SK-N-SH (cell line): ENCODE measurements at regions not wholly inside any gene's neighbourhood (a gene's known extent, or its start where the extent isn't known, plus 50 kb on each side); places are given as distances from the start of the nearest gene placed in this dataset.
A peak's percentile ranks its signal among the peaks of the same experiment; 100 is the strongest.

Experiments used
- CTCF ChIA-PET: fragments of 300-600, 350-600 bp; formaldehyde crosslinking; extraction: SDS; loops from one replicate; lab custom pipeline; 2021; lab: Yijun Ruan, JAX
- POLR2A ChIA-PET: fragments of 350-600 bp; sonication (Branson Sonifier 250); formaldehyde crosslinking; extraction: SDS; loops from one replicate; lab custom pipeline; 2020; ENCODE audit warnings: antibody characterized with exemption, inconsistent platforms; lab: Yijun Ruan, JAX
- DNase-seq: peaks from one replicate; pipeline ENCODE4 v3.0.0; 2012
- H2AFZ ChIP-seq: fragments of 200-600 bp; sonication (generic); 2 replicates; pipeline ENCODE4 v1.8.1; 2016; ENCODE audit warnings: antibody characterized with exemption, mild to moderate bottlenecking, low read depth
- H3F3A ChIP-seq: fragments of 200-600 bp; sonication (generic); replicated peaks from 2 replicates; pipeline ENCODE3; 2016; ENCODE audit warnings: antibody characterized with exemption, mild to moderate bottlenecking; ENCODE audit not compliant: insufficient read depth
- H3K27ac ChIP-seq, 2 experiments: fragments of 200-500 bp in 1 of 2; fragments of 200-600 bp in 1 of 2; sonication (Bioruptor generic) in 1 of 2; sonication (generic), shearing (Covaris generic) in 1 of 2; 2 replicates each; pipeline versions ENCODE4 v1.5.1 to v1.6.1; 2014 to 2016; ENCODE audit warnings: low read depth in 2 of 2, inconsistent platforms in 1 of 2, low read length in 1 of 2, mild to moderate bottlenecking in 1 of 2, mixed read lengths in 1 of 2
- H3K27me3 ChIP-seq: fragments of 200-600 bp; sonication (generic), shearing (Covaris generic); 2 replicates; pipeline ENCODE4 v1.6.1; 2016; ENCODE audit warnings: mixed run types; ENCODE audit not compliant: insufficient read depth
- H3K36me3 ChIP-seq, 2 experiments: fragments of 200-500 bp in 1 of 2; fragments of 200-600 bp in 1 of 2; sonication (Bioruptor generic) in 1 of 2; sonication (generic) in 1 of 2; replicated peaks in 1 of 2; 2 replicates each; pipeline versions ENCODE3 to v1.5.1; 2014 to 2016; ENCODE audit warnings: low read length in 1 of 2, mild to moderate bottlenecking in 1 of 2; ENCODE audit not compliant: insufficient read depth in 2 of 2, control insufficient read depth in 1 of 2
- H3K4me1 ChIP-seq, 2 experiments: fragments of 200-500 bp in 1 of 2; fragments of 200-600 bp in 1 of 2; sonication (Bioruptor generic) in 1 of 2; sonication (generic), shearing (Covaris generic) in 1 of 2; 2 replicates each; pipeline versions ENCODE4 v1.5.1 to v1.6.1; 2014 to 2016; ENCODE audit warnings: low read depth in 1 of 2, low read length in 1 of 2, mixed run types in 1 of 2; ENCODE audit not compliant: insufficient read depth in 2 of 2, control insufficient read depth in 1 of 2
- H3K4me2 ChIP-seq: fragments of 200-600 bp; sonication (generic), shearing (Covaris generic); 2 replicates; pipeline ENCODE4 v1.6.1; 2017; ENCODE audit warnings: mixed run types
- H3K4me3 ChIP-seq, 2 experiments: fragments of 200-500 bp in 1 of 2; fragments of 200-600 bp in 1 of 2; sonication (Bioruptor generic) in 1 of 2; sonication (generic), shearing (Covaris generic) in 1 of 2; 2 replicates each; pipeline versions ENCODE4 v1.5.1 to v1.8.1; 2014 to 2016; ENCODE audit warnings: low read depth in 2 of 2, inconsistent platforms in 1 of 2, low read length in 1 of 2, mild to moderate bottlenecking in 1 of 2, mixed read lengths in 1 of 2, moderate library complexity in 1 of 2
- H3K79me2 ChIP-seq: fragments of 200-600 bp; sonication (generic); 2 replicates; pipeline ENCODE4 v1.8.1; 2017; ENCODE audit warnings: mild to moderate bottlenecking; ENCODE audit not compliant: insufficient read depth
- H3K9ac ChIP-seq: fragments of 200-600 bp; sonication (generic); 2 replicates; pipeline ENCODE4 v1.6.1; 2017; ENCODE audit warnings: mixed run types
- H3K9me2 ChIP-seq: fragments of 200-600 bp; sonication (generic); 2 replicates; pipeline ENCODE4 v1.6.1; 2017; ENCODE audit warnings: mixed run types
- H3K9me3 ChIP-seq: fragments of 200-600 bp; sonication (generic); 2 replicates; pipeline ENCODE4 v1.6.1; 2017; ENCODE audit warnings: mixed run types, mild to moderate bottlenecking, moderate library complexity
- H4K20me1 ChIP-seq: fragments of 200-600 bp; sonication (generic); 2 replicates; pipeline ENCODE4 v1.6.1; 2017; ENCODE audit warnings: mild to moderate bottlenecking, mixed run types; ENCODE audit not compliant: insufficient read depth
- CTCF ChIP-seq: fragments of 200-600 bp; sonication (generic); IDR thresholded peaks from 2 replicates; pipeline ENCODE4 v1.6.1; 2017; ENCODE audit warnings: antibody characterized with exemption, mild to moderate bottlenecking, moderate library complexity
- FOSL2 ChIP-seq: IDR thresholded peaks from 2 replicates; pipeline ENCODE4 v1.4.0; 2012; ENCODE audit warnings: low read depth, mild to moderate bottlenecking, moderate library complexity, borderline replicate concordance
- IRF3 ChIP-seq: fragments of 150-350 bp; IDR thresholded peaks from 2 replicates; pipeline ENCODE4 v1.6.1; 2016; ENCODE audit warnings: mild to moderate bottlenecking, low read depth, low read length
- NFIC ChIP-seq: IDR thresholded peaks from 2 replicates; pipeline ENCODE4 v1.4.0; 2012; ENCODE audit warnings: borderline replicate concordance
- PBX3 ChIP-seq: IDR thresholded peaks from 2 replicates; pipeline ENCODE4; 2012
- POLR2AphosphoS5 ChIP-seq: IDR thresholded peaks from 2 replicates; pipeline ENCODE4 v1.6.1; 2012; ENCODE audit warnings: low read depth, low read length
- RAD21 ChIP-seq: IDR thresholded peaks from 2 replicates; pipeline ENCODE4 v1.6.1; 2012; ENCODE audit warnings: mild to moderate bottlenecking, low read length
- RXRA ChIP-seq: IDR thresholded peaks from 2 replicates; pipeline ENCODE4 v1.4.0; 2012; ENCODE audit warnings: low read depth, mild to moderate bottlenecking, borderline replicate concordance
- TCF12 ChIP-seq: IDR thresholded peaks from 2 replicates; pipeline ENCODE4 v1.4.0; 2012
- USF1 ChIP-seq: IDR thresholded peaks from 2 replicates; pipeline ENCODE4 v1.4.0; 2012; ENCODE audit warnings: low read depth, borderline replicate concordance
- ZBTB33 ChIP-seq: IDR thresholded peaks from 2 replicates; pipeline ENCODE4 v1.4.0; 2012; ENCODE audit warnings: low read depth, borderline replicate concordance
- WGBS: methylation state at CpG from one replicate; pipeline ENCODE4 v1.1.6; 2017; ENCODE audit warnings: low lambda C conversion rate; 5-methylcytosine and 5-hydroxymethylcytosine counted together

- ChIA-PET CTCF (no interaction called here), POLR2A (no interaction called here)
- H3K27ac ChIP-seq = no peak overlapping the region
- DNase-seq = no peak
- H2AFZ ChIP-seq = no peak overlapping the region
- no peaks in the 10 kb centered on the region for H3K27me3 ChIP-seq
- H3F3A ChIP-seq = peaks cover 3% of the 10 kb centered on the region
- H3K9ac ChIP-seq = no peak overlapping the region
- no peaks in the 10 kb centered on the region for H4K20me1 ChIP-seq
- TF ChIP-seq PBX3 (peak; percentile 25; the same call in 1 of the 2 replicates), FOSL2 (no peak)
- no peak overlapping the region for H3K4me3 ChIP-seq
- no peaks in the 10 kb centered on the region for H3K36me3 ChIP-seq
- no peak overlapping the region for H3K4me2 ChIP-seq
- 54% methylated on average over 4 of the region's 4 CpGs for WGBS
- H3K79me2 ChIP-seq = no peaks in the 10 kb centered on the region
- H3K4me1 ChIP-seq = peaks cover 2 to 16% of the 10 kb centered on the region in 2 experiments; a peak in 3 of 4 replicates
- H3K9me2 ChIP-seq = no peaks in the 10 kb centered on the region
- no peaks in the 10 kb centered on the region for H3K9me3 ChIP-seq
These were observed 72.8 kb upstream of the ADTRP start for GRCh38 chr6:11851387-11851786.

- Histone ChIP-seq H2AFZ (no peak overlapping the region), H3K9ac (no peak overlapping the region), H4K20me1 (no peaks in the 10 kb centered on the region), H3K4me2 (no peak overlapping the region), H3K4me3 (no peak overlapping the region), H3K27me3 (no peaks in the 10 kb centered on the region), H3K9me3 (no peaks in the 10 kb centered on the region), H3K27ac (peak overlapping the region in 1 of 2 experiments; percentile 0; a peak in 1 of 4 replicates), H3K4me1 (peaks cover 2 to 9% of the 10 kb centered on the region in 2 experiments; a peak in 3 of 4 replicates), H3K36me3 (no peaks in the 10 kb centered on the region), H3K79me2 (no peaks in the 10 kb centered on the region), H3K9me2 (no peaks in the 10 kb centered on the region), H3F3A (peaks cover 3% of the 10 kb centered on the region)
- TF ChIP-seq IRF3 = no peak
- peak; percentile 28; the same call in 1 of the 2 replicates for TF ChIP-seq NFIC
- no peak for DNase-seq
- ChIA-PET CTCF (no interaction called here), POLR2A (no interaction called here)
- WGBS = 74% methylated on average over 2 of the region's 2 CpGs
These were observed 70.5 kb upstream of the ADTRP start for GRCh38 chr6:11848852-11849731.

- peaks cover 2 to 9% of the 10 kb centered on the region in 2 experiments; a peak in 3 of 4 replicates for H3K4me1 ChIP-seq
- no peaks in the 10 kb centered on the region for H3K9me3 ChIP-seq
- H3K79me2 ChIP-seq = no peaks in the 10 kb centered on the region
- POLR2A ChIA-PET = no interaction called here
- H2AFZ ChIP-seq = no peak overlapping the region
- no peak for DNase-seq
- no peak overlapping the region for H3K4me3 ChIP-seq
- TF ChIP-seq ZBTB33 (no peak), USF1 (no peak), RAD21 (no peak), FOSL2 (no peak), RXRA (no peak), CTCF (no peak), TCF12 (peak; percentile 11; the same call in 1 of the 2 replicates), PBX3 (peak; percentile 34), POLR2AphosphoS5 (no peak)
- TF ChIP-seq, all 33 proteins: peak for 2
- Histone ChIP-seq H3K27ac (no peak overlapping the region), H4K20me1 (no peaks in the 10 kb centered on the region), H3F3A (peaks cover 3% of the 10 kb centered on the region), H3K27me3 (no peaks in the 10 kb centered on the region), H3K4me2 (no peak overlapping the region), H3K9me2 (no peaks in the 10 kb centered on the region), H3K9ac (no peak overlapping the region), H3K36me3 (no peaks in the 10 kb centered on the region)
- CTCF ChIA-PET = no interaction called here
- 58% methylated on average over 1 of the region's 1 CpG for WGBS
These were observed 69.7 kb upstream of the ADTRP start for GRCh38 chr6:11848346-11848651.
